Inferior parietal cortex (tissue), 1 donor: ENCODE measurements at regions not wholly inside any gene's neighbourhood (a gene's known extent, or its start where the extent isn't known, plus 50 kb on each side); places are given as distances from the start of the nearest gene placed in this dataset.
"Not testable (repeated sequence)": the region's sequence is repeated elsewhere in the genome, so short reads cannot be mapped to it uniquely, and the experiment has no call there.

Experiments used
- DNase-seq: peaks from one replicate; pipeline ENCODE4 v3.0.0-alpha.2; 2016; ENCODE audit errors: extremely low spot score

DNA sequence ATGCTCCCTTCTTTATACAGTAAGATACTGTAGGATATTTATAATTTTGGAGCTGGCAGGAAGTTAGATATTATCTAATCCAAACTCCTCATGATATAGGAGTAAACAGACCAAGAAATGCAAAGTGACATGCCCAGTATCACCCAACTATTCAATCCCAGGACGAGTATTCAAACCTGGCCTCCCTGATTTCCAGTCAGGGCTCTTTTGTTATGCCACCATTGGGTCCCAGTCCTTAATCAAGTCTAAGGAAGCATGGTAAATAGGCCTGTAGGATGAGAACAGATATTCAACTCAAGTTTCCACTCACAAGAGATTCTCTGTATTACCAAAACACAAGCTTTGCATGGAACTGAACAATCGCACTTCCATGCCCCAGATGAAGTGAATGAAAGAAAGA lies 484.0 kb upstream of the API5 start:
- no peak for DNase-seq

DNA sequence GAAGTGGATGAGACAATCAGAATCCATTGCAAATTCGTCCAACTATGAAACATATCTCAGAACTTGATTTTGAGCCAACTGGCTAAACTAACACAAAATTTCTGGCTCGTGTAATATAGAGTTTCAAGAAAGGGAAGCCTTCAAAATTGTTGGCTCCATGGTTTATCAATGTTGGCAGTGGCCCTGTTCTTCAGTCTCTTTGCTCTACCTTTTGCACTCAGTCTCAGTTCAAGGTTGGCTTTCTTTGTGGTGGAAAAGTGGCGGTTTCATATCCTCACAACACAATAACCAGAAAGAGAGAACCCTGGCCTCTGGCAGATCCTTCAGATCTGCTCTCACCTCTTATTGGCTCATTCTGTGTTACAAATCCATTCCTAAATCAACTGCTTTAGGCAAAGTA lies 473.8 kb upstream of the API5 start:
- no peak for DNase-seq

DNA sequence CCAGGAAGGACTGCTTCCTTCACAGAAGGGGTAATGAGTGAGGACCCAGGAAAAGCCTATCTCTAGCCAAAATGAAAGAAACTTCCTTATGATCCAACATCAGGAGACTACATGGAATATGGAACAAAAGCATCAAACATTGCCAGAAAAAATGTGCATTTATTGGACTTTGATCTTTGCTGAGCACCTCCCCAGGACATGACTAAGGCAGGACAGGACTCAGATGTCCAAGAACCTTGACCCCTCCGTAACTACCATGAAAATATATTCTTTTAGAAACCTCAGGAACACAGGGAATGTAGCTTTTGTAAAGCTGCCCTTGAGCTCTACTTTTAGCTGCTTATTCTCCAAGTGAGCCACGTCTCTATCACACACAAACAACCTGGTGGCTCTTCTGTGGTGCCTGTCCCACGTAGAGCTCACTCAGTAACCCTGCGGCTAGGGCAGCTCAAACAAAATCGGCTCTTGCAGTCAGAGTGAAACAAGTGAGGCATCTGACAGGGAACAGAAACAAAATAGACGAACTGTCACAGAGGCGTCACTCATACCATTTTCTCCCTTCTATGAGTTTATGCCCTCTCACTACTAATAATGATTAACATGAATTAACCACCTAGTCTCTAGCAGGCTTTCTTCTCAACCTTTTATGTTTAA lies 471.5 kb upstream of the API5 start:
- DNase-seq = no peak

DNA sequence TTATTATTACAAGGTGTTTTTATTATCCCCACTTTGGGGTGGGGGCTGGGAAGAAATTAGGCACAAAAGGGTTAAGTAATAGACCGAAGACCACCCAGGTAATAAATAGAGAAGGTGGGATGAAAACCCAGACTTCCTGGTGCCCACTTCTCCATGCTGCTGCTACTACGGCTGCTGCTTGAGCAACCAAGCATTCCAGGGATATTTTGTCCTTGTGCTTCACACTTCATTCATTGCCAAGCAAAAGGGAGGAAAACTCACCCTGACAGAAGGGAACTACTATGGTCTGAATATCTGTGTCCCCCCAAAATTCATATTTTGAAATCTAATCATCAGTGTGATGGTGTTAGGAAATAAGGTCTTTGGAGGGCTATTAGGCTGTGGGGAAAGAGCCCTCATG lies 470.9 kb upstream of the API5 start:
- no peak for DNase-seq

DNA sequence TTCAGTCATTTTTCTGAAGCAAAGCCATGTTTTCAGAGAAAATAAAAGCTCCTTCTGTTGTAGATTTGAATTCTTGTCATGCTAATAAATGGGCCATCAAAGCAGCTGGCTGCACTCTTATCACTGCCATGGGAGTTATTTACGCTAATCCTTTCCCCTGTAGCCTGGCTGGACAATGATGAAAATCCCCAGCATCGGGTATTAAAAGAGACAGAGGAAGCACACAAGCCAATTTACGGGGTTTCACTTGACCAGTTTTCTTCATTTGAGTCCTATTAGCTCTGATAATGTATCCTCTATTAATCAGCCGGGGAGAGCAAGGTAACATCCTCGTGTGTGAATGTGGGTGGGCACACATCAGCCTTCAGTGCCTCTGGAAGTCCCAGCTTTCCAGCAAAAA lies 470.2 kb upstream of the API5 start:
- no peak for DNase-seq

DNA sequence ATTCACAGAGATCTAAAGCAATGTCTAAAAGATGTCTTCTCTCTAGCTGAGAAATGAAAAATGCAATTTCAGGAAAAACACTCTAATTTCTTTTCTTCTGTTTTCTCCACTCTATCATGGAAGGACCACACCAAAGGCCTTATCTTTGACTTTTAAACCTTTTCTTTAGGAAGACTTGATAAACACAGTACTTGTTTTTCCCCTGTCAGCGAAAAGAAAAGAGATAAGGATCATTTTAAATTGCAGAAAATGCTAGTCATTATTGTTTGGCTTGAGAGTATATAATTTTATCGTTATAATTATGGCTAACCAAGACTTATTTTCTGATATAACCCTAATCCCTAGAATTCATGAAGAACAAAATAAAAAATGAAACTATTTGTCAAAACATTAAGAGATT lies 462.4 kb upstream of the API5 start:
- no peak for DNase-seq

DNA sequence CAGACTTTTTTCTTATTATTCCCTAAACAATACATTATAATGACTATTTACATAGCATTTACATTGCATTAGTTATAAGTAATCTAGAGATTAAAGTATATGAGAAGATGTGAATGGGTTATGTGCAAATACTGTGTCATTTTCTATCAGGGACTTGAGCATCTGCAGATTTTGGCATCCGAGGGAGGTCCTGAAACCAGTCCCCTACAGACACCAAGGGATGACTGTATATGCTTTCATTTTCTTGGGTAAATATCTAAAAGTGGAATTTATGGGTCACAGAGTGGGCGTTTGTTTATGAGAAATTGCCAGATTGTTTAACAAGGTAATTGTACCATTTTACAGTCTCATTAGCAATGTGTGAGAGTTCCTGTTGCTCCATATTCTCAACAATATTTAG lies 454.5 kb upstream of the API5 start:
- no peak for DNase-seq

DNA sequence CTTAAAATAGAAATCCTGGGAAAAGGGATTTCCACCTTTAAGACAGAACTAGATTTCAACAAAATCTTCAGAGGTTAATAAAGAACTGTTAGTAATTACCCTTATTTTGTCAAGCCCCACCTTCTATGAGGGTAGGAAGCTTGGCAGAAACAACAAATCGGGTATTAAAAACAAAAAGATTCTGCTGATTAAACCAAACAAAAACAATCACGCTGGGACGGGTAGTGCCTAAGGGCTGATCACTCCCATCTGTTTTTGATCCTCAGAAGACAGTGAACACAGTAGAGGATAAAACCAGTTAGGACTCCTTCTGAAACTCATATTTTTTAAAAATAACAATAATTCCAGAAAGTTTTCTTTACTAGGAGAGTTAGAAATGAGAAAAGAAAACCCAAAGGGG lies 441.3 kb upstream of the API5 start:
- no peak for DNase-seq

DNA sequence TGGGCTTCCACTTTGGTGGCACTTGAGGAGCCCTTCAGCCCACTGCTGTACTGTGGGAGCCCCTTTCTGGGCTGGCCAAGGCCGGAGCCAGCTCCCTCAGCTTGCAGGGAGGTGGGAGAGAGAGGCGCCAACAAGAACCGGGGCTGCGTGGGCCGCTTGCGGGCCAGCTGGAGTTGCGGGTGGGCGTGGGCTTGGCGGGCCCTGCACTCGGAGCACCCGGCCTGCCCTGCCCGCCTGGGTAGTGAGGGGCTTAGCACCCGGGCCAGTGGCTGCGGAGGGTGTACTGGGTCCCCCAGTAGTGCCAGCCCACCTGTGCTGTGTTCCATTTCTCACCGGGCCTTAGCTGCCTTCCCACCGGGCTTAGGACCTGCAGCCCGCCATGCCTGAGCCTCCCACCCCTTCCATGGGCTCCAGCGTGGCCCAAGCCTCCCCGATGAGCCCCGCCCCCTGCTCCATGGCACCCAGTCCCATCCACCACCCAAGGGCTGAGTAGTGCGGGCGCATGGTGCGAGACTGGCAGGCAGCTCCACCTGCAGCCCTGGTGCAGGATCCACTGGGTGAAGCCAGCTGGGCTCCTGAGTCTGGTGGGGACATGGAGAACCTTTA lies 437.9 kb upstream of the API5 start:
- DNase-seq = not testable (repeated sequence)

DNA sequence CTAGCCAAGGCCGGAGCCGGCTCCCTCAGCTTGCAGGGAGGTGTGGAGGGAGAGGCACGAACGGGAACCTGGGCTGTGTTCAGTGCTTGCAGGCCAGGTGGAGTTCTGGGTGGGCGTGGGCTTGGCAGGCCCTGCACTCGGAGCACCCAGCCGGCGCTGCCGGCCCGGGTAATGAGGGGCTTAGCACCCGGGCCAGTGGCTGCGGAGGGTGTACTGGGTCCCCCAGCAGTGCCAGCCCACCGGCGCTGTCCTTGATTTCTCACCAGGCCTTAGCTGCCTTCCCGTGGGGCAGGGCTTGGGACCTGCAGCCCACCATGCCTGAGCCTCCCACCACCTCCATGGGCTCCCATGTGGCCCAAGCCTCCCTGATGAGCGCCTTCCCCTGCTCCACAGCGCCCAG lies 430.5 kb upstream of the API5 start:
- DNase-seq = not testable (repeated sequence)

DNA sequence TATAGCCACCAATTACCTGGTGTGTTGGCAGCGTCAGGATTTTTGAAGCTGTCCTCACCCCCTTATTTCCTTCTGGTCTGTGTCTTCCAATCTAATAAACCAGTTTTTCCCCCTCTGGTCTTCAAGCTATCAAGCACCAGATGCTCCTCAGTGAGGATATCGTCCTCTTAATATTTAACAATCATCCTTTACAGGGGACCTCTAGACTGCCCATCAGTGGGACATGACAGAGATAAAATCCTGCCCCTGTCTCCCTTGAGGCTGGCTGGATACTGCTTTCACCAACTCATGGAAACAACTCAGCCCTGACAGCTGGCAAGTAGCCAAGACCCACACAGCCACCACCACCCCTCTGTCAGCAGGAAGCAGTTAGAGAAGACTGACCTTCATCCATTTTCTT lies 421.0 kb upstream of the API5 start:
- DNase-seq = no peak

DNA sequence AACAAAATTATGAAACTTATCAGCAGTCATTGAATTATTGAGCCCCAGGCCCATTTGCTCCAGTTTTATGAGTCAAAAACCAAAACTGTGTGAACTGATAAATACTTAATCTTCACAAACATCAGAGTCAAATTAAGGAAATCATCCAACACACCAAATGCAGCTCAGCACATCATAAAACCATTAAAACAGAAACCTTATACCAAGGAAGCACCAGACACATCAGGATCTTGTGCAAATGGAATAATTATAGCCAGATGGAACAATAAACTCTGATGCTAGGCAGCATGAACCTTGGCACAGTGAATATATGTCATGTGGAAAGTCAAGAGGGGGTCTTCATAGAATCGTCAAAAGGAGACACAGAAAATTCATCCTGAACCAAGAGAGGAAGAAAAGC lies 410.7 kb upstream of the API5 start:
- DNase-seq = no peak

DNA sequence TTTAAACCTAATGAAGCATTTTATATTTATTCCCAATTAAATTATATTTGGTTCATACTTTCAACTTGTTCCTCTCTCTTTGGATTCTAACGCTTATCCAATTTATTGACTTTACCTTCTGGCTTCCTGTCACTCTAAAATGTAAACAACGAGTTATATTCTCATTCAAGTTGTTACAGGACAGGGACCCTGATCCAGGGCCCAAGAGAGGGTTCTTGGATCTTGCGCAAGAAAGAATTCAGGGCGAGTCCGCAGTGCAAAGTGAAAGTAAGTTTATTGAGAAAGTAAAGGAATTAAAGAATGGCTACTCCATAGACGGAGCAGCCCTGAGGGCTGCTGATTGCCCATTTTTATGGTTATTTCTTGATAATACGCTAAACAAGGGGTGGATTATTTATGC lies 405.6 kb upstream of the API5 start:
- DNase-seq = no peak

DNA sequence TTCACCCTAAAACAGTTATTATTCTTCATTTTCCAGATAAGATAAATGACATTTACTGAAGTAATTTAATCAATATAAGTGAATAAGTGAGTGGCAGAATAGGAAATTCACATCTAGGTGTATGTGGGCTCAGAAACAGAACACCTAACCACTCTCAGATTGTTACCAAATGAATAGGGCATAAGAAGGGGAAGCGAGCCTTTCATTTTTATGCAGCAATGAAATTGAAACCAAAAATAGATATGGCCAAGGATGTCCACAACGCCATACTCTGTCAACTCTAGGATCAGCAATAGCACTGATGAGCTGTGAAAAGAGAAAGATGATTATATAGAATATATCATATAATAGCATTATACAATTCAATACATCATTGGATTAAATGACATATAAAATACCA lies 398.1 kb upstream of the API5 start:
- DNase-seq = no peak

DNA sequence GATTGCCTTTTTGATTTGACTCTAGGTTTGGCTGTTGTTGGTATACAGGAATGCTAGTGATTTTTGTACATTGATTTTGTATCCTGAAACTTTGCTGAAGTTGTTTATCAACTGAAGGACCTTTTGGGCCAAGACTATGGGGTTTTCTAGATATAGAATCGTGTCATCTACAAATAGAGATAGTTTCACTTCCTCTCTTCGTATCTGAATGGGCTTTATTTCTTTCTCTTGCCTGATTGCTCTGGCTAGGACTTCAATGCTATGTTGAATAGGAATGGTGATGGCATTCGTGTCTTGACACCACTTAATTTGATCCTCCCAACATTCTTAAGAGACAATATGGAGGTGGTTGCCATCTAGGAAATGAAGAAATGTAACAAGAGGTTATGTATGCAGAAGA lies 388.1 kb upstream of the API5 start:
- no peak for DNase-seq

DNA sequence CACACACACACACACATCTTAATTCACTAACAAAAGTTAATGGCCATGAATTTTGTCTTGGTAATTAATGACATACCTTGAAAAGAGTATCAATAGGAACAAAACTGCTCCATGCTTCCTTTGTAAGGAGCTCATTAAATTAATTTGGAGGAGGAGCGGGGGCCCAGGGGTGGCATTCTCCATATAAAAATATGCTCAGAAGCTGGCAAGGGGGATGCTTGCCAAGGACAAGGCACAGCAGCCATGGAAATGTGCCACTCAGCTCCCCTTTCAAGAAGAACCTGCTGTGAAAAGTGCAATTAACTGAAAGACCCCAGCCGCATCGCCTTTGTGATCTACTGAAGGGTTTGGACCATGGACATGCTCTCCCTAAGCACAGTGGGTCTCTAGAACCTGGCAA lies 385.9 kb upstream of the API5 start:
- no peak for DNase-seq

DNA sequence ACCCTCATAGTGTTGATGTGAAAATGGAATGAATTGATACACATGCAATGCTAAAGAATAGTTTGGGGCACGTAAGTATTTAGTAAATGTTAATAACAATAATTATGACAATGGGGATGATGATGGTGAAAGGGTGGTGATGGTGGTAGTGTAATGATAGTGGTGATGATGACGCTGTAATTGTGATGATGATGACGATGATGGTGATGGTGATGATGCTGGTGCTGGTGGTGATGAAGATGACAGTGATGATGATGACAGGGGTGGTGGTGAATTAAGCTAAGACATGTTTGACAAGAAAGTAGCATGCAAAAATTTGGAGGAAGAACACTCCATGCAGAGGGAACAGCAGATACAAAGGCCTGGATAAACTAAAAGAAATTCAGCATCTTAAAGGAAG lies 364.4 kb upstream of the API5 start:
- no peak for DNase-seq

DNA sequence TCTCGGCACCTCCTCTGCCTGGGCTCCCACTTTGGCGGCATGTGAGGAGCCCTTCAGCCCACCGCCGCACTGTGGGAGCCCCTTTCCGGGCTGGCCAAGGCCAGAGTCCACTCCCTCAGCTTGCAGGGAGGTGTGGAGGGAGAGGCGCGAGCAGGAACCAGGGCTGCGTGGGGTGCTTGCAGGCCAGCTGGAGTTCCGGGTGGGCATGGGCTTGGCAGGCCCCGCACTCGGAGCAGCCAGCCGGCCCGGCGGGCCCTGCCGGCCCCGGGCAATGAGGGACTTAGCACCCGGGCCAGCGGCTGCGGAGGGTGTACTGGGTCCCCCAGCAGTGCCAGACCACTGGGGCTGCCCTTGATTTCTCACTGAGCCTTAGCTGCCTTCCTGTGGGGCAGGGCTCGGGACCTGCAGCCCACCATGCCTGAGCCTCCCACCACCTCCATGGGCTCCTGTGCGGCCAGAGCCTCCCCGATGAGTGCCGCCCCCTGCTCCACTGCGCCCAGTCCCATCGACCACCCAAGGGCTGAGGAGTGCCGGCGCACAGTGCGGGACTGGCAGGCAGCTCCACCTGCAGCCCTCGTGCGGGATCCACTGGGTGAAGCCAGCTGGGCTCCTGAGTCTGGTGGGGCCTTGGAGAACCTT lies 361.9 kb upstream of the API5 start:
- DNase-seq = not testable (repeated sequence)

DNA sequence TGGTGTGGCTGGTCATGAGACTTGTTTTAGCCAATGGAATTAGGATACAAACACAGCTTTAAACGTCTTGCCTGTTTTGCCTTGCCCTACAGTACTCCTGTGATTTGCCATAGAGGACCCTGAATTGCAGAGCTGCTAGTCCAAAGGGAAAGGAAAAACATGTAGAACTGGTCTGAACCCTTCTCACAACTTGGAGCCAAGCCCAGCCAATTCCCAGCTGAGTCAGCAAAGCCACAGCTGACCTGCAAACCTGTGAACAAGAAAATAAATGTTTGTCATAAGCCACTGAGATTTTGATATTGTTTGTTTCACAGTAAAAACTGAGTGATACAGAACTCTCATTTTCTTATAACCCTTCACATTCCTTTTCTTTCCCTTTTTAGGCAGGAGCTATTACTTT lies 360.5 kb upstream of the API5 start:
- DNase-seq = no peak

DNA sequence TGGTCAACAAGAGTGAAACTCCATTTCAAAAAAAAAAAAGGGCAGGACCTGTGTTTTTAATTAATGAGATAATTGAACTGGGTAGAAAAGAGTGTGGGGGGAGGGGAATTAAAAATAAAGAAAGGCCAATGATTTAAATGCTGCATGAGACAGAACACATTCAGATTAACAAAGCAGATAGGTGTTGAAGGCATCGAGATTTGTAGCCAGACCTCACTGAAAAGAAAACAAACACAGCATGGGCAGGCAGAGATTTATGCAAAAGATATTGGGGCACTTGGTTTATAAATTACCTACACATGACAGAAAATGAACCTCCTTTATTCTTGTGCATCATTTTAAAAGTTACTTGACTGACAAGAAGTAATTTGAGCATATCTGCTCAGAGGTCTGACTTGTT lies 354.0 kb upstream of the API5 start:
- DNase-seq = no peak

DNA sequence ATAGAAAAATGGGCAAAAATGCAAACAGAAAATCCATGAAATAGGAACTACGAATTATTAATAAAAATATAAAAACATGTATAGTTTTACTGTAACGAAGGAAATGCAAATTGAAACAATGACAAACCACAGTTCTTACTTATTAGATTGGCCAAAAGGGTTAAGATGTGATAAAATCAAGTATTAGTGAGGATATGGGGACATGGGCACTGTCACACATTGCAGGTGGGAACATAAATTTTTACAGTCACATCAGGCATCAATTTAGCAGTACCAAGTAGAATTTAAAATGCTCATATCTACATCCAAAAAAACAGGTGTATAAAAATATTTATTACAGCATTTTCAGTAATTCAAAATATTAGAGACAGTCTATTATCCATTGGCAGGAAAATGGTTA lies 353.2 kb upstream of the API5 start:
- no peak for DNase-seq

DNA sequence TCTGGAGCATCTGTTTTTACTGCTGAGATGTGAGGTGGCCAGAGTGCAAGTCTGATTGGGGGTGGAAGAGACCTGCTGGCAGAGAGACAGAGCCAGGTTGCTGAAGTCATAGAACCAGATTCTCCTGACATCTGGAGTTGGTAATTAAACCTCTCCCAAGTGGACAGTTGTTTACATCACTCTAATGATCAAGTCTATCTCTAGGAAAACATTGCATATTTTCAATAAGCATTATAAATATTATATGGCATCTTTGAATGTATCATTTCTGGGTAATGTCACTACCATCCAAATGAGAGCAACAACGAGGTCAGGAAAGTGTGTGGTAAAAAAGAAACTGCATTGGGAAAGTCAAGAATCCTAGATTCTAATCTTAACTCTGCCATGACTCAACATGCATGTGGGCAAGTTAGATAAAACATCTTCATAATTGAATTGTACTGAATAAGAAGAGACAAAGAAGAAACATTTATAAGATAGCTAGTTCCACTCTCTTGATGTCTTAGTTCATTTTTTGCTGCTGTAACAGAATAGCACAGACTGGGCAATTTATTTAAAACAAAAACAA lies 351.2 kb upstream of the API5 start:
- no peak for DNase-seq

DNA sequence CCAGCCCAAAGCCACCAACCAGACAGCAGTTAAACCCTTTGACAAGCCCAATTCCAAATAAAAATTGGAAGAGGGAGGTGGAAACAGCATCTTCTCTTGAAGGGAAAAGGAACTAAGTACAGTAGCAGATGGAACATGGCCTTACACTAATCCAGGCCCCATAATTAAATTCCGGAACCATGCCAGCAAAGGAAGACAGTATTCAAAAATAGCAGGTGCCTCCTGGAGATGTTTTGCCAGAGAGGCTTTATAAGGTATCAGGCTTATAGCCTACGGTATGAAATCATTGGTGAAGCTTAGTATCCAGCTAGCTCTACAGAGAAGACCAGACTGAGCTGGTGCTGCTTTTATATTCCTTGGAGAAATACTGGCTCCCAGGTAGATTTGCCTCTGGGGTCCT lies 344.1 kb upstream of the API5 start:
- no peak for DNase-seq
